ENCODE measurements at regions not wholly inside any gene's neighbourhood (a gene's known extent, or its start where the extent isn't known, plus 50 kb on each side); places are given as distances from the start of the nearest gene placed in this dataset.

DNA sequence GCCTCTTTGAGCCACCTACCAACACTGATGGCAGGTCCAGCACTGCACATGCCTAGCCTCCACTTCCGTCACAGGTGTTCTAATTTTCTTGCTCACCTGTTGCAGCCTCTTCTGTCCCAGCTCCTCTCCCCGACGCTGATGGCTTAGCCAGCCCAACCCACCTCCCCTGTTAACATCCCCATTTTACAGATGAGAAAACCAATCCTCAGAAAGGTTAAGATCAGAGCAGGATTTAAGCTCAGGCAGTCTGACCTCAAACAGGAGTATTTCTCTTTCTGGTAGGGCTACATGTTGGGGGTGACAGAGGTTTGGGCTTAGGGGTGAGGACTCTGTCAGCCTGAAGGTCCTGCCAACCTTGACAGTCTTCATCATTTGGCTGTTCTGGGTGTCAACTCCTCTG, 74.5 kb upstream of the PITX1 start:
- Histone ChIP-seq H3K56ac (ENCODE audit: insufficient read length, low read depth, low read length) (no peak overlapping the region), H2BK12ac (ENCODE audit: insufficient read length, low read depth, low read length) (no peak overlapping the region), H2BK20ac (ENCODE audit: low read depth, low read length, poor library complexity, severe bottlenecking) (no peak overlapping the region), H3K14ac (ENCODE audit: insufficient read depth, low read length) (no peak overlapping the region), H2BK5ac (ENCODE audit: insufficient read length, low read length) (no peak overlapping the region), H3K9me3 (ENCODE audit: control insufficient read depth, low read depth, low read length) (no peaks in the 10 kb centered on the region), H3K79me1 (ENCODE audit: insufficient read depth, low read depth, low read length, poor library complexity, severe bottlenecking) (no peaks in the 10 kb centered on the region), H3K27me3 (ENCODE audit: insufficient read depth, low read length) (no peaks in the 10 kb centered on the region), H3K4me1 (ENCODE audit: insufficient read depth, low read length) (no peaks in the 10 kb centered on the region), H4K91ac (ENCODE audit: insufficient read length, low read depth, low read length) (no peak overlapping the region), H4K20me1 (ENCODE audit: control insufficient read depth, insufficient read depth, insufficient read length) (no peaks in the 10 kb centered on the region), H2AFZ (ENCODE audit: low read length) (no peak overlapping the region), H2BK120ac (ENCODE audit: low read depth, low read length, poor library complexity, severe bottlenecking) (no peak overlapping the region), H3K23me2 (ENCODE audit: insufficient read length, low read depth, low read length, poor library complexity, severe bottlenecking) (no peaks in the 10 kb centered on the region), H3K4ac (ENCODE audit: low read depth, low read length) (no peak overlapping the region), H3K18ac (ENCODE audit: insufficient read length, low read depth, low read length) (no peak overlapping the region), H4K8ac (replicated peaks; ENCODE audit: insufficient read length, low read depth, low read length) (no peak overlapping the region), H2AK5ac (ENCODE audit: insufficient read length, low read length) (no peak overlapping the region), H3T11ph (ENCODE audit: low read length) (no peak overlapping the region), H3K27ac (ENCODE audit: insufficient read length, low read depth, low read length) (no peak overlapping the region), H2BK15ac (ENCODE audit: low read depth, low read length) (no peak overlapping the region), H3K79me2 (ENCODE audit: insufficient read depth, low read length) (no peaks in the 10 kb centered on the region), H3K4me2 (ENCODE audit: insufficient read depth, insufficient read length, low read length) (no peak overlapping the region), H4K5ac (ENCODE audit: insufficient read length, low read depth, low read length) (no peak overlapping the region), H3K23ac (ENCODE audit: insufficient read length, low read depth, low read length) (no peak overlapping the region), H3K9ac (ENCODE audit: extremely low read depth, insufficient read length, low read length) (no peak overlapping the region)
- H3K36me3 Mint-ChIP-seq (ENCODE audit: insufficient read depth in 1 of 3, low read depth in 3 of 3) = no peaks in the 10 kb centered on the region; a peak in 1 of 7 replicates
- TF ChIP-seq, protein P1, sequence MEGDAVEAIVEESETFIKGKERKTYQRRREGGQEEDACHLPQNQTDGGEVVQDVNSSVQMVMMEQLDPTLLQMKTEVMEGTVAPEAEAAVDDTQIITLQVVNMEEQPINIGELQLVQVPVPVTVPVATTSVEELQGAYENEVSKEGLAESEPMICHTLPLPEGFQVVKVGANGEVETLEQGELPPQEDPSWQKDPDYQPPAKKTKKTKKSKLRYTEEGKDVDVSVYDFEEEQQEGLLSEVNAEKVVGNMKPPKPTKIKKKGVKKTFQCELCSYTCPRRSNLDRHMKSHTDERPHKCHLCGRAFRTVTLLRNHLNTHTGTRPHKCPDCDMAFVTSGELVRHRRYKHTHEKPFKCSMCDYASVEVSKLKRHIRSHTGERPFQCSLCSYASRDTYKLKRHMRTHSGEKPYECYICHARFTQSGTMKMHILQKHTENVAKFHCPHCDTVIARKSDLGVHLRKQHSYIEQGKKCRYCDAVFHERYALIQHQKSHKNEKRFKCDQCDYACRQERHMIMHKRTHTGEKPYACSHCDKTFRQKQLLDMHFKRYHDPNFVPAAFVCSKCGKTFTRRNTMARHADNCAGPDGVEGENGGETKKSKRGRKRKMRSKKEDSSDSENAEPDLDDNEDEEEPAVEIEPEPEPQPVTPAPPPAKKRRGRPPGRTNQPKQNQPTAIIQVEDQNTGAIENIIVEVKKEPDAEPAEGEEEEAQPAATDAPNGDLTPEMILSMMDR (conservative IDR thresholded peaks at IDR 0.05) = no peak
- H3K27ac Mint-ChIP-seq = no peak overlapping the region
- WGBS (ENCODE audit: extremely low coverage, insufficient read length, low lambda C conversion rate) = no CpG with 5 or more reads among the region's 3 CpGs
- H3K9me3 Mint-ChIP-seq = peaks cover 0 to 2% of the 10 kb centered on the region in 2 experiments; a peak in 1 of 5 replicates
- DNase-seq = no peak
- H3K27me3 Mint-ChIP-seq (ENCODE audit: low read depth) = peaks cover 36% of the 10 kb centered on the region
- H3K4me1 Mint-ChIP-seq = peaks cover 0 to 5% of the 10 kb centered on the region in 2 experiments; a peak in 1 of 4 replicates
- H3K4me3 Mint-ChIP-seq = no peak overlapping the region
